ENCODE measurements at regions not wholly inside any gene's neighbourhood (a gene's known extent, or its start where the extent isn't known, plus 50 kb on each side); places are given as distances from the start of the nearest gene placed in this dataset.

DNA sequence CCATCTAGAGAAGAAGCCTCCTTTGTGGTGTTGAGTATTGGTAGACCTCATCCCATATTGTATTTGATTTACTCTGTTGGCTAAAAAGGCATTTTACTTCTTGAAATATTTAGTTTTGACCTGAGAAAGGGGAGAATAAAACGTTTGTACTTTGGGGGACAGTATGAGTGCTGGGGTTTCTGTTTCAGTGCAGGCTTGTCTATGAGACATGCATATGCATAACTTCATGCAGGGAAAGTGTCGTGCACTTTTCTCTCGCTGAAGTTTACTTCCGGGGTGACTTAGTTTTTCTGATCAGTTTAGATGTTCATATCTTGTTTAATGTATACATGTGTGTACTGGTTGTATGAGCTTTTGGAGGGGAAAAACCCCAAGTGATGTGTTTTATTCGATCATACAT, 59.5 kb downstream of the UTRN start:
- TF ChIP-seq, protein P1, sequence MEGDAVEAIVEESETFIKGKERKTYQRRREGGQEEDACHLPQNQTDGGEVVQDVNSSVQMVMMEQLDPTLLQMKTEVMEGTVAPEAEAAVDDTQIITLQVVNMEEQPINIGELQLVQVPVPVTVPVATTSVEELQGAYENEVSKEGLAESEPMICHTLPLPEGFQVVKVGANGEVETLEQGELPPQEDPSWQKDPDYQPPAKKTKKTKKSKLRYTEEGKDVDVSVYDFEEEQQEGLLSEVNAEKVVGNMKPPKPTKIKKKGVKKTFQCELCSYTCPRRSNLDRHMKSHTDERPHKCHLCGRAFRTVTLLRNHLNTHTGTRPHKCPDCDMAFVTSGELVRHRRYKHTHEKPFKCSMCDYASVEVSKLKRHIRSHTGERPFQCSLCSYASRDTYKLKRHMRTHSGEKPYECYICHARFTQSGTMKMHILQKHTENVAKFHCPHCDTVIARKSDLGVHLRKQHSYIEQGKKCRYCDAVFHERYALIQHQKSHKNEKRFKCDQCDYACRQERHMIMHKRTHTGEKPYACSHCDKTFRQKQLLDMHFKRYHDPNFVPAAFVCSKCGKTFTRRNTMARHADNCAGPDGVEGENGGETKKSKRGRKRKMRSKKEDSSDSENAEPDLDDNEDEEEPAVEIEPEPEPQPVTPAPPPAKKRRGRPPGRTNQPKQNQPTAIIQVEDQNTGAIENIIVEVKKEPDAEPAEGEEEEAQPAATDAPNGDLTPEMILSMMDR (IDR thresholded peaks at IDR 0.05): no peak
- no peak for TF ChIP-seq POLR2A (IDR thresholded peaks at IDR 0.05)
